GM12878 (cell line): ENCODE measurements at regions not wholly inside any gene's neighbourhood (a gene's known extent, or its start where the extent isn't known, plus 50 kb on each side); places are given as distances from the start of the nearest gene placed in this dataset.

ENCODE experiments used
- ATAC-seq: fragments of 200-7000 bp; cut with Tn5 transposase; 3 replicates; pipeline ENCODE4 v1.9.1; 2020; ENCODE audit warnings: mild to moderate bottlenecking, moderate library complexity
- BruUV-seq: library from RNA; stranded (reverse); fragments of 400-500 nt; replicated peaks from 2 replicates; lab custom pipeline; 2021; lab: Mats Ljungman, UMichigan
- CTCF ChIA-PET: fragments of 300-600 bp; sonication (Branson Sonifier 250); formaldehyde crosslinking; extraction: SDS; loops from one replicate; lab custom pipeline; 2021; ENCODE audit warnings: inconsistent platforms; lab: Yijun Ruan, JAX
- POLR2A ChIA-PET: fragments of 350-600 bp; formaldehyde crosslinking; extraction: SDS; loops from one replicate; lab custom pipeline; 2021; ENCODE audit warnings: inconsistent platforms; lab: Charles Lee
- RAD21 ChIA-PET: fragments of 300-600 bp; sonication (Branson Sonifier 250); formaldehyde crosslinking; loops from one replicate; lab custom pipeline; 2023; ENCODE audit warnings: antibody characterized with exemption; ENCODE audit not compliant: unreplicated experiment; lab: Charles Lee
- SMC1A ChIA-PET: fragments of 300-600 bp; sonication (Branson Sonifier 250); formaldehyde crosslinking; loops from one replicate; lab custom pipeline; 2023; ENCODE audit not compliant: unreplicated experiment, uncharacterized antibody; lab: Charles Lee
- DNase-seq: peaks from one replicate; pipeline ENCODE4 v3.0.0-alpha.2; 2011; ENCODE audit warnings: low read depth, low spot score
- FAIRE-seq: peaks from 3 replicates; lab custom pipeline; 2011; peaks lifted over from hg19 to GRCh38; lab: Jason Lieb, UNC
- H2AFZ ChIP-seq: 2 replicates; pipeline ENCODE4 v1.6.0; 2011; ENCODE audit warnings: low read depth, low read length, control low read depth; ENCODE audit not compliant: control insufficient read depth
- H3K27ac ChIP-seq: 2 replicates; pipeline ENCODE4 v1.5.1; 2011; ENCODE audit warnings: control low read depth; ENCODE audit not compliant: control insufficient read depth, insufficient read depth
- H3K27me3 ChIP-seq, 2 experiments: replicated peaks in 1 of 2; 2 replicates each; pipeline versions ENCODE4 v1.6.0 to v1.6.1; 2011; ENCODE audit warnings: low read length in 1 of 2; ENCODE audit not compliant: control insufficient read depth in 2 of 2, insufficient read depth in 2 of 2
- H3K36me3 ChIP-seq, 2 experiments: 2 replicates each; pipeline ENCODE4 v1.5.1; 2011; ENCODE audit warnings: low read length in 1 of 2; ENCODE audit not compliant: control insufficient read depth in 2 of 2, insufficient read depth in 2 of 2
- H3K4me1 ChIP-seq: 2 replicates; pipeline ENCODE4 v1.6.1; 2011; ENCODE audit warnings: mild to moderate bottlenecking, low read length, moderate library complexity, mixed read lengths; ENCODE audit not compliant: control insufficient read depth, insufficient read depth
- H3K4me2 ChIP-seq: 2 replicates; pipeline ENCODE4 v1.6.0; 2011; ENCODE audit warnings: control low read depth; ENCODE audit not compliant: control insufficient read depth, insufficient read depth
- H3K4me3 ChIP-seq: fragments of 200-600 bp; sonication (generic); 2 replicates; pipeline ENCODE4 v1.5.1; 2016
- H3K79me2 ChIP-seq: 2 replicates; pipeline ENCODE4 v1.6.0; 2011; ENCODE audit warnings: low read length; ENCODE audit not compliant: control insufficient read depth, insufficient read depth
- H3K9ac ChIP-seq: 2 replicates; pipeline ENCODE4 v1.8.0; 2011; ENCODE audit warnings: low read length, control low read depth, mixed read lengths; ENCODE audit not compliant: control insufficient read depth, insufficient read depth
- H3K9me3 ChIP-seq: replicated peaks from 3 replicates; pipeline ENCODE4 v1.5.1; 2011; ENCODE audit warnings: mild to moderate bottlenecking, low read length; ENCODE audit not compliant: control insufficient read depth, insufficient read depth
- H4K20me1 ChIP-seq: 2 replicates; pipeline ENCODE4 v1.6.0; 2011; ENCODE audit not compliant: control insufficient read depth, insufficient read depth
- JUNB ChIP-seq: IDR thresholded peaks from 2 replicates; pipeline ENCODE4 v1.6.1; 2016; ENCODE audit warnings: antibody characterized with exemption, mild to moderate bottlenecking
- NFYB ChIP-seq: IDR thresholded peaks from 2 replicates; pipeline ENCODE4 v1.6.1; 2011; ENCODE audit warnings: low read depth, mild to moderate bottlenecking, low read length, improper control_type of control experiment, moderate library complexity; ENCODE audit not compliant: insufficient read depth
- NR2C2 ChIP-seq: IDR thresholded peaks from 2 replicates; pipeline ENCODE4 v1.6.1; 2011; ENCODE audit warnings: borderline replicate concordance, low read depth; ENCODE audit not compliant: control insufficient read depth, insufficient read length
- POU2F2 ChIP-seq: IDR thresholded peaks from 3 replicates; pipeline ENCODE4 v1.6.1; 2011; ENCODE audit warnings: low read depth, mild to moderate bottlenecking, low read length, borderline replicate concordance
- RB1 ChIP-seq: fragments of 450-650 bp; formaldehyde crosslinking; IDR thresholded peaks from 2 replicates; pipeline ENCODE4 v1.6.1; 2017; ENCODE audit warnings: mild to moderate bottlenecking, borderline replicate concordance
- SIN3A ChIP-seq: IDR thresholded peaks from 2 replicates; pipeline ENCODE4 v1.6.1; 2012; ENCODE audit warnings: low read depth, low read length, improper control_type of control experiment
- TCF3 ChIP-seq: IDR thresholded peaks from 2 replicates; pipeline ENCODE4 v1.6.1; 2012; ENCODE audit warnings: low read depth, mild to moderate bottlenecking, low read length, borderline replicate concordance; ENCODE audit not compliant: insufficient read depth
- ZBED1 ChIP-seq: IDR thresholded peaks from 2 replicates; pipeline ENCODE4 v1.6.1; 2016; ENCODE audit warnings: borderline replicate concordance
- WGBS: methylation state at CpG from one replicate; pipeline ENCODE4 v1.1.6; 2016; ENCODE audit warnings: low lambda C conversion rate; ENCODE audit not compliant: insufficient replicate concordance, insufficient coverage; ENCODE audit errors: missing lambda C conversion rate; 5-methylcytosine and 5-hydroxymethylcytosine counted together
- in situ Hi-C: fragments of 300-500 bp; cut with MboI; formaldehyde crosslinking; loops from 9 replicates; pipeline ENCODE4 v1.14.3; 2018; ENCODE audit warnings: mixed read lengths
- intact Hi-C: fragments of 100-400 bp; cut with micrococcal nuclease; formaldehyde crosslinking; loops from one replicate; pipeline ENCODE4 v1.14.2; 2022; ENCODE audit not compliant: unreplicated experiment
- TF ChIP-seq, protein P1 (sequence below): fragments of 450-650 bp; IDR thresholded peaks from 2 replicates; pipeline ENCODE4 v1.6.1; 2017; ENCODE audit warnings: antibody characterized with exemption, mild to moderate bottlenecking, moderate library complexity

DNA sequence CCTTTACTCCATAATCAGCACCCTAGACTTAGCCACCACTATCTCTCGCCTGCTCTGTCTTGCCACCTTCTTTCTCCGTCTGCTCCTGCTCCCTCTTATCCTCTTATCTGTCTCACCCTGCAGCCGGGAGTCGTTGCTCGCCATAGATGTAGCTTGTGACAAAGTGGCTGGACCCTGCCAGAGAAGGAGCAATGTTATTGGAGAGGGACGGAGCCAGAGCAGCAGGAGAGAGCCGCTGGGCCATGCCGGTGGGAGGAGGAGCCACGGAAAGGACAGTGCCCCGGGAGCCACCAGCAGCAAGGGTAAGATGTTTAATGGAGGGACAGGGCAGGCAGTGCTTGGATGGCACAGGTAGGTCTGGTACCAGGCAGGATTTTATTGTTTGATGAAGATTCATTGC lies 137.3 kb downstream of the SEC61B start (continued):
- TF ChIP-seq, protein P1, sequence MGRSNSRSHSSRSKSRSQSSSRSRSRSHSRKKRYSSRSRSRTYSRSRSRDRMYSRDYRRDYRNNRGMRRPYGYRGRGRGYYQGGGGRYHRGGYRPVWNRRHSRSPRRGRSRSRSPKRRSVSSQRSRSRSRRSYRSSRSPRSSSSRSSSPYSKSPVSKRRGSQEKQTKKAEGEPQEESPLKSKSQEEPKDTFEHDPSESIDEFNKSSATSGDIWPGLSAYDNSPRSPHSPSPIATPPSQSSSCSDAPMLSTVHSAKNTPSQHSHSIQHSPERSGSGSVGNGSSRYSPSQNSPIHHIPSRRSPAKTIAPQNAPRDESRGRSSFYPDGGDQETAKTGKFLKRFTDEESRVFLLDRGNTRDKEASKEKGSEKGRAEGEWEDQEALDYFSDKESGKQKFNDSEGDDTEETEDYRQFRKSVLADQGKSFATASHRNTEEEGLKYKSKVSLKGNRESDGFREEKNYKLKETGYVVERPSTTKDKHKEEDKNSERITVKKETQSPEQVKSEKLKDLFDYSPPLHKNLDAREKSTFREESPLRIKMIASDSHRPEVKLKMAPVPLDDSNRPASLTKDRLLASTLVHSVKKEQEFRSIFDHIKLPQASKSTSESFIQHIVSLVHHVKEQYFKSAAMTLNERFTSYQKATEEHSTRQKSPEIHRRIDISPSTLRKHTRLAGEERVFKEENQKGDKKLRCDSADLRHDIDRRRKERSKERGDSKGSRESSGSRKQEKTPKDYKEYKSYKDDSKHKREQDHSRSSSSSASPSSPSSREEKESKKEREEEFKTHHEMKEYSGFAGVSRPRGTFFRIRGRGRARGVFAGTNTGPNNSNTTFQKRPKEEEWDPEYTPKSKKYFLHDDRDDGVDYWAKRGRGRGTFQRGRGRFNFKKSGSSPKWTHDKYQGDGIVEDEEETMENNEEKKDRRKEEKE: no peak
- TF ChIP-seq POU2F2: no peak
- TF ChIP-seq TCF3: no peak
- no peak for TF ChIP-seq SIN3A

DNA sequence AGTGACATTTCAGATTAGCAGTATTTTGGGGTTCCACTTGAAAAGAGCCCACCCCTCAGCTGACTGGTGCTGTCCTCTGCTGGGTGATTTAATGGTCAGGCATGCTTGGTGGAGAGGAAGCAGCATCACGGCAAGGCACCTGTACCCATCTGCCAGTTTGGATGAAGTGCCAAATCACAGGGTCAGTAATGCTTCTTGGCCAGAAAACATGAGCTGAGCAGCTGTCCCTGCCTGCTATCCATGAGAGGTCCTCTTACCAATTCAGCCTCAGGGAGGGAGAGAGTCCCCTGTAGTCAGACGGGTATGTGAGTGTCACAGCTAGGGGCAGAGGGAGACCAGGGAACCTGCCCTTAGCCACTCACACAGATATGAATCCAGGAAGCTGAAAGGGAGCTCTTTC lies 137.9 kb downstream of the SEC61B start:
- DNase-seq (no peak), ATAC-seq (no peak; the same call in 1 of the 3 replicates), FAIRE-seq (no peak)
- Histone ChIP-seq H3K9me3 (no peaks in the 10 kb centered on the region; the same call in 1 of the 3 replicates), H3K4me1 (no peaks in the 10 kb centered on the region), H3K4me3 (no peak overlapping the region), H3K4me2 (no peak overlapping the region), H3K27ac (no peak overlapping the region), H3K27me3 (no peaks in the 10 kb centered on the region), H4K20me1 (no peaks in the 10 kb centered on the region), H3K9ac (no peak overlapping the region), H2AFZ (no peak overlapping the region), H3K79me2 (no peaks in the 10 kb centered on the region), H3K36me3 (no peaks in the 10 kb centered on the region)
- RAD21 ChIA-PET: interaction anchor here (1.1 to 1.3 kb wide), 2 partner anchors 25 to 129 kb away, joined by 4 read pairs; no protein-coding TSS in a partner anchor
- BruUV-seq: no TSS peak
- CTCF ChIA-PET: interaction anchor here (0.6 to 1.0 kb wide), 2 partner anchors 154 to 331 kb away, joined by 3 read pairs; no protein-coding TSS in a partner anchor
- TF ChIP-seq NFYB (no peak), ZBED1 (no peak), JUNB (no peak), NR2C2 (no peak), RB1 (no peak)
- SMC1A ChIA-PET: interaction anchor here (0.9 to 1.4 kb wide), 5 partner anchors 8 to 175 kb away, joined by 3 to 5 read pairs (median 3); no protein-coding TSS in a partner anchor
- in situ Hi-C loops: no loop called here
- WGBS: 23% methylated on average over 2 of the region's 2 CpGs
- intact Hi-C loops: loop anchor here (10.0 kb wide), 2 partner anchors 55 to 175 kb away; no protein-coding TSS in a partner anchor
- POLR2A ChIA-PET: no interaction called here
